WTC11 (cell line): ENCODE measurements at regions not wholly inside any gene's neighbourhood (a gene's known extent, or its start where the extent isn't known, plus 50 kb on each side); places are given as distances from the start of the nearest gene placed in this dataset.
"Not testable (repeated sequence)": the region's sequence is repeated elsewhere in the genome, so short reads cannot be mapped to it uniquely, and the experiment has no call there.

Experiments used
- ATAC-seq: fragments of 200-7000 bp; cut with Tn5 transposase; 2 replicates; pipeline ENCODE4 v1.10.0; 2021; ENCODE audit warnings: mild to moderate bottlenecking, moderate library complexity
- CTCF ChIA-PET: fragments of 300-600 bp; sonication (Branson Sonifier 250); formaldehyde crosslinking; loops from one replicate; lab custom pipeline; 2021; ENCODE audit warnings: antibody characterized with exemption; lab: Charles Lee
- POLR2A ChIA-PET: fragments of 350-600 bp; sonication (Branson Sonifier 250); formaldehyde crosslinking; loops from one replicate; lab custom pipeline; 2021; ENCODE audit warnings: antibody characterized with exemption; lab: Charles Lee
- DNase-seq: peaks from one replicate; pipeline ENCODE4 v3.0.0; 2021; ENCODE audit warnings: low spot score
- H3K27ac Mint-ChIP-seq: 2 replicates; pipeline ENCODE4 v1.8.0; 2021; ENCODE audit warnings: mixed read lengths
- H3K27me3 Mint-ChIP-seq: 2 replicates; pipeline ENCODE4 v1.8.0; 2021; ENCODE audit warnings: low read depth, mild to moderate bottlenecking, moderate library complexity, mixed read lengths
- H3K36me3 Mint-ChIP-seq: 2 replicates; pipeline ENCODE4 v1.8.0; 2021; ENCODE audit warnings: mixed read lengths
- H3K4me1 Mint-ChIP-seq: 2 replicates; pipeline ENCODE4 v1.8.0; 2022; ENCODE audit warnings: mixed read lengths
- H3K4me3 Mint-ChIP-seq: 2 replicates; pipeline ENCODE4 v1.8.0; 2021; ENCODE audit warnings: mild to moderate bottlenecking, moderate library complexity, mixed read lengths
- H3K9me3 Mint-ChIP-seq: 2 replicates; pipeline ENCODE4 v1.8.0; 2021; ENCODE audit warnings: mixed read lengths
- CREB1 ChIP-seq: sonication (generic); formaldehyde crosslinking; IDR thresholded peaks from 2 replicates; pipeline ENCODE4 v1.8.0; 2023; ENCODE audit warnings: mild to moderate bottlenecking, missing genetic modification reagents
- EMX1 ChIP-seq: fragments of 250-450 bp; sonication (Bioruptor Pico); IDR thresholded peaks from 2 replicates; pipeline ENCODE4 v1.8.0; 2021; ENCODE audit warnings: mild to moderate bottlenecking
- GRHL2 ChIP-seq: fragments of 250-450 bp; sonication (Bioruptor Pico); IDR thresholded peaks from 2 replicates; pipeline ENCODE4 v1.8.0; 2022; ENCODE audit warnings: mild to moderate bottlenecking, moderate library complexity; ENCODE audit not compliant: insufficient replicate concordance, severe bottlenecking
- KAT7 ChIP-seq: sonication (generic); formaldehyde crosslinking; IDR thresholded peaks from 2 replicates; pipeline ENCODE4 v1.8.1; 2023; ENCODE audit warnings: missing genetic modification reagents, mild to moderate bottlenecking, borderline replicate concordance
- PRDM15 ChIP-seq: sonication (generic); formaldehyde crosslinking; IDR thresholded peaks from 2 replicates; pipeline ENCODE4 v1.8.0; 2022; ENCODE audit warnings: missing genetic modification reagents
- RORB ChIP-seq: fragments of 250-450 bp; sonication (Bioruptor Pico); IDR thresholded peaks from 2 replicates; pipeline ENCODE4 v1.9.0; 2021; ENCODE audit warnings: mild to moderate bottlenecking
- STAT6 ChIP-seq: sonication (generic); formaldehyde crosslinking; conservative IDR thresholded peaks from 2 replicates; pipeline ENCODE4 v1.8.1; 2023; ENCODE audit warnings: mild to moderate bottlenecking, low read depth, missing genetic modification reagents, moderate library complexity
- TCF7 ChIP-seq: sonication (generic); formaldehyde crosslinking; IDR thresholded peaks from 2 replicates; pipeline ENCODE4 v1.8.0; 2022; ENCODE audit warnings: mild to moderate bottlenecking, low read depth, missing genetic modification reagents, moderate library complexity
- TEAD4 ChIP-seq: sonication (generic); formaldehyde crosslinking; IDR thresholded peaks from 2 replicates; pipeline ENCODE4 v1.8.0; 2022; ENCODE audit warnings: mild to moderate bottlenecking, missing genetic modification reagents
- ZNF121 ChIP-seq: sonication (generic); formaldehyde crosslinking; IDR thresholded peaks from 2 replicates; pipeline ENCODE4 v1.8.0; 2023; ENCODE audit warnings: missing genetic modification reagents
- ZNF396 ChIP-seq: fragments of 250-450 bp; sonication (Bioruptor Pico); IDR thresholded peaks from 2 replicates; pipeline ENCODE4 v1.8.0; 2021; ENCODE audit warnings: mild to moderate bottlenecking, moderate library complexity, borderline replicate concordance
- ZNF671 ChIP-seq: fragments of 250-450 bp; sonication (Bioruptor Pico); IDR thresholded peaks from 2 replicates; pipeline ENCODE4 v1.8.0; 2021; ENCODE audit warnings: mild to moderate bottlenecking
- ZSCAN18 ChIP-seq: fragments of 250-450 bp; sonication (Bioruptor Pico); IDR thresholded peaks from 2 replicates; pipeline ENCODE4 v2.1.2; 2022; ENCODE audit warnings: mild to moderate bottlenecking, moderate library complexity
- TF ChIP-seq, protein P1 (sequence below): sonication (generic); formaldehyde crosslinking; IDR thresholded peaks from 2 replicates; pipeline ENCODE4 v1.8.0; 2023; ENCODE audit warnings: missing genetic modification reagents
- TF ChIP-seq, protein P2 (sequence below): sonication (generic); formaldehyde crosslinking; IDR thresholded peaks from 2 replicates; pipeline ENCODE4 v1.8.0; 2023; ENCODE audit warnings: missing genetic modification reagents, mild to moderate bottlenecking, borderline replicate concordance
- TF ChIP-seq, protein P3 (sequence below): sonication (generic); formaldehyde crosslinking; IDR thresholded peaks from 2 replicates; pipeline ENCODE4 v1.8.1; 2022; ENCODE audit warnings: mild to moderate bottlenecking, missing genetic modification reagents, moderate library complexity, borderline replicate concordance

GRCh38 chr1:96144636-96145035 is 576.9 kb upstream of the PTBP2 start (continued):
- TF ChIP-seq ZSCAN18 (CRISPR knock-in tag): no peak
- TF ChIP-seq PRDM15 (CRISPR knock-in tag): no peak
- no peak for TF ChIP-seq TEAD4 (CRISPR knock-in tag)
- no peak for TF ChIP-seq RORB

- H3K27me3 Mint-ChIP-seq: no peaks in the 10 kb centered on the region
- ATAC-seq: no peak
- ChIA-PET CTCF (no interaction called here), POLR2A (no interaction called here)
- TF ChIP-seq ZNF121 (CRISPR knock-in tag): no peak
- no peak for TF ChIP-seq STAT6 (CRISPR knock-in tag)
- no peak for TF ChIP-seq TCF7 (CRISPR knock-in tag)
- TF ChIP-seq ZNF671 (CRISPR knock-in tag): no peak
- TF ChIP-seq ZNF396 (CRISPR knock-in tag): no peak
- TF ChIP-seq, protein P1, sequence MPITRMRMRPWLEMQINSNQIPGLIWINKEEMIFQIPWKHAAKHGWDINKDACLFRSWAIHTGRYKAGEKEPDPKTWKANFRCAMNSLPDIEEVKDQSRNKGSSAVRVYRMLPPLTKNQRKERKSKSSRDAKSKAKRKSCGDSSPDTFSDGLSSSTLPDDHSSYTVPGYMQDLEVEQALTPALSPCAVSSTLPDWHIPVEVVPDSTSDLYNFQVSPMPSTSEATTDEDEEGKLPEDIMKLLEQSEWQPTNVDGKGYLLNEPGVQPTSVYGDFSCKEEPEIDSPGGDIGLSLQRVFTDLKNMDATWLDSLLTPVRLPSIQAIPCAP (CRISPR knock-in tag): no peak
- TF ChIP-seq, protein P2, sequence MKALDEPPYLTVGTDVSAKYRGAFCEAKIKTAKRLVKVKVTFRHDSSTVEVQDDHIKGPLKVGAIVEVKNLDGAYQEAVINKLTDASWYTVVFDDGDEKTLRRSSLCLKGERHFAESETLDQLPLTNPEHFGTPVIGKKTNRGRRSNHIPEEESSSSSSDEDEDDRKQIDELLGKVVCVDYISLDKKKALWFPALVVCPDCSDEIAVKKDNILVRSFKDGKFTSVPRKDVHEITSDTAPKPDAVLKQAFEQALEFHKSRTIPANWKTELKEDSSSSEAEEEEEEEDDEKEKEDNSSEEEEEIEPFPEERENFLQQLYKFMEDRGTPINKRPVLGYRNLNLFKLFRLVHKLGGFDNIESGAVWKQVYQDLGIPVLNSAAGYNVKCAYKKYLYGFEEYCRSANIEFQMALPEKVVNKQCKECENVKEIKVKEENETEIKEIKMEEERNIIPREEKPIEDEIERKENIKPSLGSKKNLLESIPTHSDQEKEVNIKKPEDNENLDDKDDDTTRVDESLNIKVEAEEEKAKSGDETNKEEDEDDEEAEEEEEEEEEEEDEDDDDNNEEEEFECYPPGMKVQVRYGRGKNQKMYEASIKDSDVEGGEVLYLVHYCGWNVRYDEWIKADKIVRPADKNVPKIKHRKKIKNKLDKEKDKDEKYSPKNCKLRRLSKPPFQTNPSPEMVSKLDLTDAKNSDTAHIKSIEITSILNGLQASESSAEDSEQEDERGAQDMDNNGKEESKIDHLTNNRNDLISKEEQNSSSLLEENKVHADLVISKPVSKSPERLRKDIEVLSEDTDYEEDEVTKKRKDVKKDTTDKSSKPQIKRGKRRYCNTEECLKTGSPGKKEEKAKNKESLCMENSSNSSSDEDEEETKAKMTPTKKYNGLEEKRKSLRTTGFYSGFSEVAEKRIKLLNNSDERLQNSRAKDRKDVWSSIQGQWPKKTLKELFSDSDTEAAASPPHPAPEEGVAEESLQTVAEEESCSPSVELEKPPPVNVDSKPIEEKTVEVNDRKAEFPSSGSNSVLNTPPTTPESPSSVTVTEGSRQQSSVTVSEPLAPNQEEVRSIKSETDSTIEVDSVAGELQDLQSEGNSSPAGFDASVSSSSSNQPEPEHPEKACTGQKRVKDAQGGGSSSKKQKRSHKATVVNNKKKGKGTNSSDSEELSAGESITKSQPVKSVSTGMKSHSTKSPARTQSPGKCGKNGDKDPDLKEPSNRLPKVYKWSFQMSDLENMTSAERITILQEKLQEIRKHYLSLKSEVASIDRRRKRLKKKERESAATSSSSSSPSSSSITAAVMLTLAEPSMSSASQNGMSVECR (CRISPR knock-in tag): no peak
- TF ChIP-seq, protein P3, sequence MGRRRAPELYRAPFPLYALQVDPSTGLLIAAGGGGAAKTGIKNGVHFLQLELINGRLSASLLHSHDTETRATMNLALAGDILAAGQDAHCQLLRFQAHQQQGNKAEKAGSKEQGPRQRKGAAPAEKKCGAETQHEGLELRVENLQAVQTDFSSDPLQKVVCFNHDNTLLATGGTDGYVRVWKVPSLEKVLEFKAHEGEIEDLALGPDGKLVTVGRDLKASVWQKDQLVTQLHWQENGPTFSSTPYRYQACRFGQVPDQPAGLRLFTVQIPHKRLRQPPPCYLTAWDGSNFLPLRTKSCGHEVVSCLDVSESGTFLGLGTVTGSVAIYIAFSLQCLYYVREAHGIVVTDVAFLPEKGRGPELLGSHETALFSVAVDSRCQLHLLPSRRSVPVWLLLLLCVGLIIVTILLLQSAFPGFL (CRISPR knock-in tag): no peak
- no peak for TF ChIP-seq EMX1
- no peak for TF ChIP-seq GRHL2 (CRISPR knock-in tag)
- no peak for TF ChIP-seq KAT7 (CRISPR knock-in tag)
- no peak for TF ChIP-seq CREB1 (CRISPR knock-in tag)
- 0 out of 2 replicates have a peak, but pooled peaks cover 3% of the 10 kb centered on the region for H3K4me1 Mint-ChIP-seq
- DNase-seq: no peak
- no peak overlapping the region for H3K4me3 Mint-ChIP-seq
- peaks cover 15% of the 10 kb centered on the region for H3K36me3 Mint-ChIP-seq
- peaks cover 43% of the 10 kb centered on the region for H3K9me3 Mint-ChIP-seq
- H3K27ac Mint-ChIP-seq: no peak overlapping the region
Observed at GRCh38 chr1:96145492-96145891, 576.1 kb upstream of the PTBP2 start.

GRCh38 chr1:96152957-96153356 is 568.6 kb upstream of the PTBP2 start:
- H3K4me1 Mint-ChIP-seq, H3K27me3 Mint-ChIP-seq, CTCF ChIA-PET, H3K4me3 Mint-ChIP-seq, DNase-seq, ATAC-seq, H3K27ac Mint-ChIP-seq, POLR2A ChIA-PET: not testable (repeated sequence)
- Mint-ChIP-seq H3K9me3 (peaks cover 79% of the 10 kb centered on the region), H3K36me3 (peaks cover 56% of the 10 kb centered on the region)
